ENCODE measurements at regions not wholly inside any gene's neighbourhood (a gene's known extent, or its start where the extent isn't known, plus 50 kb on each side); places are given as distances from the start of the nearest gene placed in this dataset.

DNA sequence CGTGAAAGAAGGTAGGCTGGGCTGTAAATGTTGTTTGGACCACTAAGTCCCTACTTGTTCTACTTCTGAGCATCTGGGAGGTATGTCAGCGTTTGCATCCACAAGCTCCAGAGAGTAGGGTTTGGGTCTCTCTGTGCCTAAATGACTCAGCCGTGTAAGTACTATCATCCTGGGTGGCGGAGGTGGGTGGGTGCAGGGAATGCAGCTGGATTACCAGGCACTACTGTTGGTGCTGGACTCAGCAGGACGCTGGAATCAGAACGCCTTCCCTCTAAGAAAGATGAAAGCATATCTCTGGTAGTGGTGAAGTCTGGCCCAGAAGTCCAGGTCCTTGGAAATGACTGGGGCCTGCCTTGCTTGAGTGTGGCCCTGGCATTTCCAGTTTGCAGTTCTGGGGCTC, 289.7 kb downstream of the PCNX1 start:
- Histone ChIP-seq H3K4me1 (ENCODE audit: control insufficient read depth in 1 of 2, insufficient read depth in 2 of 2, low read length in 2 of 2) (peaks cover 3 to 5% of the 10 kb centered on the region in 2 experiments), H4K12ac (ENCODE audit: low read depth, low read length) (no peak overlapping the region), H3K27me3 (ENCODE audit: insufficient read depth, low read length) (no peaks in the 10 kb centered on the region), H2AK5ac (ENCODE audit: low read length) (no peak overlapping the region), H3K79me1 (ENCODE audit: low read length) (no peaks in the 10 kb centered on the region), H2BK12ac (ENCODE audit: low read length) (no peak overlapping the region), H3K36me3 (ENCODE audit: control insufficient read depth in 1 of 2, insufficient read depth in 2 of 2, low read length in 2 of 2) (no peaks in the 10 kb centered on the region), H3K27ac (ENCODE audit: low read depth, low read length) (no peak overlapping the region), H2BK120ac (ENCODE audit: insufficient read depth, low read length, poor library complexity) (no peak overlapping the region), H2AFZ (ENCODE audit: insufficient read depth, low read length, poor library complexity) (no peak overlapping the region), H3K4me3 (ENCODE audit: low read depth, low read length) (no peak overlapping the region), H2BK5ac (ENCODE audit: low read depth, low read length, poor library complexity) (no peak overlapping the region), H3K4ac (ENCODE audit: low read depth, low read length) (no peak overlapping the region), H3K9me3 (ENCODE audit: insufficient read depth, low read depth, low read length) (peaks cover 1% of the 10 kb centered on the region), H3K23ac (ENCODE audit: low read length) (no peak overlapping the region), H4K91ac (ENCODE audit: low read depth, low read length) (no peak overlapping the region), H4K8ac (ENCODE audit: low read depth, low read length) (no peak overlapping the region), H3K18ac (ENCODE audit: low read length) (no peak overlapping the region), H3K79me2 (ENCODE audit: control insufficient read depth, insufficient read depth, low read length, poor library complexity) (no peaks in the 10 kb centered on the region), H3K4me2 (ENCODE audit: low read length) (no peak overlapping the region), H3K9ac (ENCODE audit: low read length) (no peak overlapping the region), H3K14ac (ENCODE audit: low read length) (no peak overlapping the region)
- no CpG with 5 or more reads among the region's 6 CpGs for WGBS (ENCODE audit: extremely low coverage, insufficient coverage, insufficient read length)
- no peak for DNase-seq

DNA sequence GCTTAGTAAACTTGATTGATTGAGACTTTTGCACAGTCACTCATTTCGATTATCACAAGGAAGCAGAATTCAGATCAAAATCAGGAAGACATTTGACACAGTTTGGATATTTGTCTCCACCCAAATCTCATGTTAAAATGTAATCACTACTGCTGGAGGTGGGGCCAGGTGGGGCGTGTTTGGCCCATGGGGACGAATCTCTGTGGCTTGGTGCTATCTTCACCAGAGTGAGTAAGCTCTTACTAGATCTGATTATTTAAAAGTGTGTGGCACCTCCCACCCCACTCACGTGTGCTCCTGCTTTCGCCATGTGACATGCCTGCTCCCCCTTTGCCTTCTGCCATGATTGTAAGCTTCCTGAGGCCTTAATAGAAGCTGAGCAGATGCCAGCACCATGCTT, 291.4 kb downstream of the PCNX1 start:
- Histone ChIP-seq H4K91ac (ENCODE audit: low read depth, low read length) (no peak overlapping the region), H2BK120ac (ENCODE audit: insufficient read depth, low read length, poor library complexity) (no peak overlapping the region), H3K27me3 (ENCODE audit: insufficient read depth, low read length) (no peaks in the 10 kb centered on the region), H3K23ac (ENCODE audit: low read length) (no peak overlapping the region), H2BK5ac (ENCODE audit: low read depth, low read length, poor library complexity) (no peak overlapping the region), H2BK12ac (ENCODE audit: low read length) (no peak overlapping the region), H3K4me3 (ENCODE audit: low read depth, low read length) (no peak overlapping the region), H3K4me2 (ENCODE audit: low read length) (no peak overlapping the region), H3K9ac (ENCODE audit: low read length) (no peak overlapping the region), H3K4me1 (ENCODE audit: control insufficient read depth in 1 of 2, insufficient read depth in 2 of 2, low read length in 2 of 2) (peaks cover 0 to 1% of the 10 kb centered on the region in 2 experiments), H2AK5ac (ENCODE audit: low read length) (no peak overlapping the region), H4K8ac (ENCODE audit: low read depth, low read length) (no peak overlapping the region), H3K4ac (ENCODE audit: low read depth, low read length) (no peak overlapping the region), H3K18ac (ENCODE audit: low read length) (no peak overlapping the region), H3K9me3 (ENCODE audit: insufficient read depth, low read depth, low read length) (no peaks in the 10 kb centered on the region), H3K27ac (ENCODE audit: low read depth, low read length) (no peak overlapping the region), H3K79me2 (ENCODE audit: control insufficient read depth, insufficient read depth, low read length, poor library complexity) (no peaks in the 10 kb centered on the region), H4K12ac (ENCODE audit: low read depth, low read length) (no peak overlapping the region), H3K14ac (ENCODE audit: low read length) (no peak overlapping the region), H3K79me1 (ENCODE audit: low read length) (no peaks in the 10 kb centered on the region), H2AFZ (ENCODE audit: insufficient read depth, low read length, poor library complexity) (no peak overlapping the region), H3K36me3 (ENCODE audit: control insufficient read depth in 1 of 2, insufficient read depth in 2 of 2, low read length in 2 of 2) (no peaks in the 10 kb centered on the region)
- WGBS (ENCODE audit: extremely low coverage, insufficient coverage, insufficient read length): no CpG with 5 or more reads among the region's 5 CpGs
- no peak for DNase-seq

DNA sequence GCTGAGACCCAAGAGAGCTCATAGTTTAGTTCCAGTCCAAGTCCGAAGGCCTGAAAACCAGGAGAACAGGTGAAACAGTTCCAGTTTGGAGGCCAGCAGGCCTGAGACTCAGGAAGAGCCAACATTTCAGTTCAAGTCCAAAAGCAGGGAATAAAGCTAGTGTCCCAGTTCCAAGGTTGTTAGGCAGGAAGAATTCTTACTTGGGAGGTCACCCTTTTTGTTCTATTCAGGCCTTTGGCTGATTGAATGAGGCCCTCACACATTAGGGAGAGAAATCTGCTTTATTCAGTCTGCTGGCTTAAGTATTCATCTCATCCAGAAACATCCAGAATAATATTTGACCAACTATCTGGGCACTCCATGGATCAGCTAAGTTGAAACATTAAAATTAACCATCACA, 294.6 kb downstream of the PCNX1 start:
- no peak overlapping the region for H2BK5ac ChIP-seq (ENCODE audit: low read depth, low read length, poor library complexity)
- H2BK120ac ChIP-seq (ENCODE audit: insufficient read depth, low read length, poor library complexity): no peak overlapping the region
- no peaks in the 10 kb centered on the region for H3K36me3 ChIP-seq (ENCODE audit: control insufficient read depth in 1 of 2, insufficient read depth in 2 of 2, low read length in 2 of 2)
- H3K4ac ChIP-seq (ENCODE audit: low read depth, low read length): no peak overlapping the region
- no peak overlapping the region for H2BK12ac ChIP-seq (ENCODE audit: low read length)
- no peak overlapping the region for H3K14ac ChIP-seq (ENCODE audit: low read length)
- H3K79me2 ChIP-seq (ENCODE audit: control insufficient read depth, insufficient read depth, low read length, poor library complexity): no peaks in the 10 kb centered on the region
- no peak overlapping the region for H2AK5ac ChIP-seq (ENCODE audit: low read length)
- no peak overlapping the region for H3K4me3 ChIP-seq (ENCODE audit: low read depth, low read length)
- no peaks in the 10 kb centered on the region for H3K4me1 ChIP-seq (ENCODE audit: control insufficient read depth in 1 of 2, insufficient read depth in 2 of 2, low read length in 2 of 2)
- H3K9me3 ChIP-seq (ENCODE audit: insufficient read depth, low read depth, low read length): no peaks in the 10 kb centered on the region
- H3K18ac ChIP-seq (ENCODE audit: low read length): no peak overlapping the region
- no peak overlapping the region for H4K12ac ChIP-seq (ENCODE audit: low read depth, low read length)
- WGBS (ENCODE audit: extremely low coverage, insufficient coverage, insufficient read length): no CpG with 5 or more reads among the region's 1 CpG
- no peak overlapping the region for H3K23ac ChIP-seq (ENCODE audit: low read length)
- no peak overlapping the region for H3K9ac ChIP-seq (ENCODE audit: low read length)
- H3K4me2 ChIP-seq (ENCODE audit: low read length): no peak overlapping the region
- no peaks in the 10 kb centered on the region for H3K79me1 ChIP-seq (ENCODE audit: low read length)
- no peak for DNase-seq
- H4K8ac ChIP-seq (ENCODE audit: low read depth, low read length): no peak overlapping the region
- H2AFZ ChIP-seq (ENCODE audit: insufficient read depth, low read length, poor library complexity): no peak overlapping the region
- no peak overlapping the region for H4K91ac ChIP-seq (ENCODE audit: low read depth, low read length)
- no peak overlapping the region for H3K27ac ChIP-seq (ENCODE audit: low read depth, low read length)
- no peaks in the 10 kb centered on the region for H3K27me3 ChIP-seq (ENCODE audit: insufficient read depth, low read length)

DNA sequence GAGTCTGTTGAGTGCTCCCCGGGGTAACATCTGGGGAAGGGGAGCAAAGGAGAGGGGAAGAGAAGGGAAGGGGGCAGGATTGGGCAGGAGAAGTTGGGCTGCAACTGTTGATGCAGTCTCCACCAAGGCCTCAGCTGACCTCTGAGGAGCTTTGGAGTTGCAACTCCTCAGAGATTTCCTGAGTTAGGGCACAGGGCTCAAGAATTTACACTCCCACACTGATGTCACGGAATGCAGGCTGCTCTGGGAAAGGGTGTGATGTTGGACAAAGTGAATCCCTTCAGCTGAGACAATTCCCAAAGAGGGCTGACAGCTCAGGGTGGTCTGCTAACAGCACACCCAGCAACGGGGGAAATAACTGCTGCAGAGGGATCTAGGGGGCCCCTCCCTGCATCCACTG, 295.6 kb downstream of the PCNX1 start:
- Histone ChIP-seq H3K9ac (ENCODE audit: low read length) (no peak overlapping the region), H2AK5ac (ENCODE audit: low read length) (no peak overlapping the region), H3K4me2 (ENCODE audit: low read length) (no peak overlapping the region), H4K12ac (ENCODE audit: low read depth, low read length) (no peak overlapping the region), H3K27ac (ENCODE audit: low read depth, low read length) (no peak overlapping the region), H2BK120ac (ENCODE audit: insufficient read depth, low read length, poor library complexity) (no peak overlapping the region), H4K8ac (ENCODE audit: low read depth, low read length) (no peak overlapping the region), H3K14ac (ENCODE audit: low read length) (no peak overlapping the region), H3K4me3 (ENCODE audit: low read depth, low read length) (no peak overlapping the region), H2BK12ac (ENCODE audit: low read length) (no peak overlapping the region), H3K4me1 (ENCODE audit: control insufficient read depth in 1 of 2, insufficient read depth in 2 of 2, low read length in 2 of 2) (no peaks in the 10 kb centered on the region), H4K91ac (ENCODE audit: low read depth, low read length) (no peak overlapping the region), H2BK5ac (ENCODE audit: low read depth, low read length, poor library complexity) (no peak overlapping the region), H3K79me1 (ENCODE audit: low read length) (no peaks in the 10 kb centered on the region), H2AFZ (ENCODE audit: insufficient read depth, low read length, poor library complexity) (no peak overlapping the region), H3K4ac (ENCODE audit: low read depth, low read length) (no peak overlapping the region), H3K27me3 (ENCODE audit: insufficient read depth, low read length) (no peaks in the 10 kb centered on the region), H3K9me3 (ENCODE audit: insufficient read depth, low read depth, low read length) (no peaks in the 10 kb centered on the region), H3K79me2 (ENCODE audit: control insufficient read depth, insufficient read depth, low read length, poor library complexity) (no peaks in the 10 kb centered on the region), H3K36me3 (ENCODE audit: control insufficient read depth in 1 of 2, insufficient read depth in 2 of 2, low read length in 2 of 2) (no peaks in the 10 kb centered on the region), H3K18ac (ENCODE audit: low read length) (no peak overlapping the region), H3K23ac (ENCODE audit: low read length) (no peak overlapping the region)
- no CpG with 5 or more reads among the region's 3 CpGs for WGBS (ENCODE audit: extremely low coverage, insufficient coverage, insufficient read length)
- DNase-seq: no peak
